HK-2 (cell line): ENCODE measurements at regions not wholly inside any gene's neighbourhood (a gene's known extent, or its start where the extent isn't known, plus 50 kb on each side); places are given as distances from the start of the nearest gene placed in this dataset.

ENCODE experiments used
- DNase-seq: peaks from one replicate; pipeline ENCODE4 v3.0.0-alpha.2; 2018; ENCODE audit not compliant: unreplicated experiment

GRCh38 chr14:97931273-97931672 is 1134.1 kb downstream of the VRK1 start:
- DNase-seq, result no peak

GRCh38 chr14:97942921-97943320 is 1145.7 kb downstream of the VRK1 start:
- no peak for DNase-seq

GRCh38 chr14:97943619-97944018 is 1146.4 kb downstream of the VRK1 start:
- DNase-seq, result no peak

GRCh38 chr14:97944380-97944779 is 1147.2 kb downstream of the VRK1 start:
- no peak for DNase-seq

GRCh38 chr14:97945631-97946030 is 1148.4 kb downstream of the VRK1 start:
- no peak for DNase-seq

GRCh38 chr14:97946240-97946639 is 1149.1 kb downstream of the VRK1 start:
- no peak for DNase-seq

- no peak for DNase-seq
Measured at GRCh38 chr14:97946641-97947040, 1149.5 kb downstream of the VRK1 start.

GRCh38 chr14:97948841-97949240 is 1151.7 kb downstream of the VRK1 start:
- DNase-seq, result no peak

- DNase-seq, result no peak
Measured at GRCh38 chr14:97956581-97957340, 1159.6 kb downstream of the VRK1 start.

GRCh38 chr14:97959251-97959650 is 1162.1 kb downstream of the VRK1 start:
- no peak for DNase-seq

GRCh38 chr14:97960436-97960835 is 1163.3 kb downstream of the VRK1 start:
- DNase-seq, result no peak

GRCh38 chr14:97970222-97970621 is 1173.0 kb downstream of the VRK1 start:
- DNase-seq, result no peak

GRCh38 chr14:97975216-97975615 is 1178.0 kb downstream of the VRK1 start:
- DNase-seq, result no peak

GRCh38 chr14:97975962-97976361 is 1178.8 kb downstream of the VRK1 start:
- no peak for DNase-seq

- no peak for DNase-seq
Measured at GRCh38 chr14:97976861-97977260, 1179.7 kb downstream of the VRK1 start.

GRCh38 chr14:97977651-97978261 is 1180.6 kb downstream of the VRK1 start:
- peak; percentile 0 for DNase-seq

GRCh38 chr14:97978341-97978740 is 1181.2 kb downstream of the VRK1 start:
- peak; percentile 66 for DNase-seq

GRCh38 chr14:97993508-97994019 is 1196.4 kb downstream of the VRK1 start:
- no peak for DNase-seq

GRCh38 chr14:97994020-97994531 is 1196.9 kb downstream of the VRK1 start:
- DNase-seq, result no peak

GRCh38 chr14:97995038-97995437 is 1197.9 kb downstream of the VRK1 start:
- no peak for DNase-seq

GRCh38 chr14:97995531-97995930 is 1198.3 kb downstream of the VRK1 start:
- no peak for DNase-seq

- DNase-seq, result no peak
Measured at GRCh38 chr14:98006008-98006407, 1208.8 kb downstream of the VRK1 start.
